A673 (cell line): ENCODE measurements at regions not wholly inside any gene's neighbourhood (a gene's known extent, or its start where the extent isn't known, plus 50 kb on each side); places are given as distances from the start of the nearest gene placed in this dataset.
"Not testable (repeated sequence)": the region's sequence is repeated elsewhere in the genome, so short reads cannot be mapped to it uniquely, and the experiment has no call there.

Experiments
- BruUV-seq: library from RNA; stranded (reverse); fragments of 400-500 nt; replicated peaks from 2 replicates; lab custom pipeline; 2021; lab: Mats Ljungman, UMichigan
- CTCF ChIA-PET: fragments of 300-600 bp; sonication (Branson Sonifier 250); formaldehyde crosslinking; loops from one replicate; lab custom pipeline; 2022; ENCODE audit warnings: antibody characterized with exemption; lab: Charles Lee
- POLR2A ChIA-PET: fragments of 300-600 bp; sonication (Branson Sonifier 250); formaldehyde crosslinking; loops from one replicate; lab custom pipeline; 2022; ENCODE audit warnings: antibody characterized with exemption; ENCODE audit not compliant: low non-redundant PET; lab: Charles Lee
- DNase-seq: peaks from one replicate; pipeline ENCODE4 v3.0.0-alpha.2; 2015; ENCODE audit warnings: low spot score
- H3K27ac ChIP-seq: fragments of 200-600 bp; sonication (generic); 2 replicates; pipeline ENCODE4 v1.5.1; 2016; ENCODE audit warnings: mixed run types, low read depth, mild to moderate bottlenecking, mixed read lengths, antibody characterized with exemption, low read length; ENCODE audit not compliant: poor library complexity, severe bottlenecking
- H3K27me3 ChIP-seq: fragments of 200-600 bp; sonication (generic); replicated peaks from 2 replicates; pipeline ENCODE4 v1.6.1; 2017; ENCODE audit warnings: mixed run types, low read depth, mild to moderate bottlenecking, mixed read lengths, antibody characterized with exemption, low read length; ENCODE audit not compliant: insufficient read depth, poor library complexity
- H3K36me3 ChIP-seq: fragments of 200-600 bp; sonication (generic); 2 replicates; pipeline ENCODE4 v1.6.1; 2016; ENCODE audit warnings: mixed run types, mild to moderate bottlenecking, mixed read lengths, antibody characterized with exemption, low read length; ENCODE audit not compliant: insufficient read depth, poor library complexity, severe bottlenecking
- H3K4me1 ChIP-seq: fragments of 200-600 bp; sonication (generic); 2 replicates; pipeline ENCODE4 v1.6.1; 2017; ENCODE audit warnings: mixed run types, mild to moderate bottlenecking, mixed read lengths, antibody characterized with exemption, low read length; ENCODE audit not compliant: insufficient read depth, poor library complexity, severe bottlenecking
- H3K4me3 ChIP-seq: fragments of 200-600 bp; sonication (generic); 2 replicates; pipeline ENCODE4 v1.5.1; 2016; ENCODE audit warnings: low read depth, mixed run types, mild to moderate bottlenecking, mixed read lengths, low read length; ENCODE audit not compliant: poor library complexity, severe bottlenecking
- H3K9me3 ChIP-seq: fragments of 200-600 bp; sonication (generic); 2 replicates; pipeline ENCODE4 v1.6.1; 2016; ENCODE audit warnings: mixed run types, low read depth, mild to moderate bottlenecking, mixed read lengths, antibody characterized with exemption, low read length; ENCODE audit not compliant: poor library complexity, severe bottlenecking
- EZH2 ChIP-seq: fragments of 200-600 bp; sonication (generic); IDR thresholded peaks from 2 replicates; pipeline ENCODE4 v1.6.1; 2017; ENCODE audit warnings: borderline replicate concordance, low read depth, mild to moderate bottlenecking, mixed read lengths, antibody characterized with exemption, low read length; ENCODE audit not compliant: poor library complexity, severe bottlenecking
- intact Hi-C: fragments of 100-400 bp; cut with micrococcal nuclease; formaldehyde crosslinking; loops from one replicate; pipeline ENCODE4 v1.10.0; 2022; ENCODE audit not compliant: unreplicated experiment
- TF ChIP-seq, protein P1 (sequence below): fragments of 300-800, 200-600 bp; sonication (generic); conservative IDR thresholded peaks from 2 replicates; pipeline ENCODE4 v1.5.1; 2017; ENCODE audit warnings: low read depth, mild to moderate bottlenecking, antibody characterized with exemption, low read length, moderate library complexity, mixed read lengths

DNA sequence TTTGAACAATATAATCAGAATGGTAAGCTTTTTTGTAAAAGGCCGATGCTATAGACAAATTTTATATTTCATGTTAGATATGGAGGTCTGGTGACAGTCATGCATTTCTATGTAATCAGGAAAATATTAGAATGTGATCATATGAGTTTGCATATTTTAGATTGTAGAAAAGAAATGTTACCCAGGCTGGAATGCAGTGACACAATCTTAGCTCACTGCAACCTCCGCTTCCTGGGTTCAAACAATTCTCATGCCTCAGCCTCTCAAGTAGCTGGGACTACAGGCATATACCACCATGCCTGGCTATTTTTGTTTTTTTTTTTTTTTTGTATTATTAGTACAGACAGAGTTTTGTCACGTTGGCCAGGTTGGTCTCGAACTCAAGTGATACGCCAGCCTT, 152.0 kb downstream of the LMLN start:
- peaks cover 42% of the 10 kb centered on the region for H3K36me3 ChIP-seq
- H3K27ac ChIP-seq, result peak overlapping the region; percentile 100
- TF ChIP-seq, protein P1, sequence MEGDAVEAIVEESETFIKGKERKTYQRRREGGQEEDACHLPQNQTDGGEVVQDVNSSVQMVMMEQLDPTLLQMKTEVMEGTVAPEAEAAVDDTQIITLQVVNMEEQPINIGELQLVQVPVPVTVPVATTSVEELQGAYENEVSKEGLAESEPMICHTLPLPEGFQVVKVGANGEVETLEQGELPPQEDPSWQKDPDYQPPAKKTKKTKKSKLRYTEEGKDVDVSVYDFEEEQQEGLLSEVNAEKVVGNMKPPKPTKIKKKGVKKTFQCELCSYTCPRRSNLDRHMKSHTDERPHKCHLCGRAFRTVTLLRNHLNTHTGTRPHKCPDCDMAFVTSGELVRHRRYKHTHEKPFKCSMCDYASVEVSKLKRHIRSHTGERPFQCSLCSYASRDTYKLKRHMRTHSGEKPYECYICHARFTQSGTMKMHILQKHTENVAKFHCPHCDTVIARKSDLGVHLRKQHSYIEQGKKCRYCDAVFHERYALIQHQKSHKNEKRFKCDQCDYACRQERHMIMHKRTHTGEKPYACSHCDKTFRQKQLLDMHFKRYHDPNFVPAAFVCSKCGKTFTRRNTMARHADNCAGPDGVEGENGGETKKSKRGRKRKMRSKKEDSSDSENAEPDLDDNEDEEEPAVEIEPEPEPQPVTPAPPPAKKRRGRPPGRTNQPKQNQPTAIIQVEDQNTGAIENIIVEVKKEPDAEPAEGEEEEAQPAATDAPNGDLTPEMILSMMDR, result no peak
- TF ChIP-seq EZH2, result no peak
- peak overlapping the region; percentile 50 for H3K4me3 ChIP-seq
- peaks cover 29% of the 10 kb centered on the region for H3K4me1 ChIP-seq
- no TSS peak for BruUV-seq
- ChIA-PET POLR2A (no interaction called here), CTCF (no interaction called here)
- H3K27me3 ChIP-seq, result no peaks in the 10 kb centered on the region
- DNase-seq, result no peak
- intact Hi-C loops, result no loop called here
- peaks cover 11% of the 10 kb centered on the region for H3K9me3 ChIP-seq

DNA sequence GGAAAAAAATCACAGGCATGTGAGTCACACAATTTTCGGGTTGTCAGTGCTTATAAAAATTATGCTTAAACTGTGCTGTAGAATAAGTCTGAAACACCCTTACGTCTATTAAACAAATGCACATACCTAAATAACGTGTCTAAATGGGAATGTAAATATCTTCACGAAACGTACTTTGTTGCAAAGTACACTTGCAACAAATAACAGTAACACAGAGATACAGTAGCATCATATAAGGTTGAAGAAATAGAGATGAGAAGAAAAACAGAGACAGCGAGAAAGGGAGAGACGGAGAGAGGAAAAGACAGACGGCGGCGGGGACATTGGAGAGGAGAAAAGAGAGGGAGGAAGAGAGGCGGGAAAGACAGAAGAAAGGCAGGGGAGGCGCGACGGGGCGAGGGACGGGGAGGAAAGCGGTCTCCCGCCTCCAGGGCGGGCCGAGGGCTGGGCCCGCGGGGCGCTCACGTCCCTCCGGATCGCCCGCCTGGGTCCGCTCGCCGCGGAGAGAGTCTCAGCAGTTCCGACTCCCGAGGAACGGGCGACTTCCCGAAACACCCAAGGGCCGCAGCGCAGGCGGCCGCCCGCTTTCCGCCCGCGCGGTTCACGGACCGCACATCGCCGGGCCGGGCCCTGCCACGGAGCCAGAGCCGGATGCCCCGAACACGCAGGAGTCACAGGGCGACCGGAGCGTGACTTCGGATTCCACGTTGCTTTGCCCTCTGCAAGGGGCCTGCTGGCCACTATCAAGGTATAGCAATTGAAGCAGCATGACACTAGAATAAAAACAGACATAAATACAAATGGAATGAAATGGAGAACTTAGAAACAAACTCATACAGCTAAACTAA, 153.4 kb downstream of the LMLN start:
- CTCF ChIA-PET, result no interaction called here
- intact Hi-C loops, result no loop called here
- no TSS peak for BruUV-seq

DNA sequence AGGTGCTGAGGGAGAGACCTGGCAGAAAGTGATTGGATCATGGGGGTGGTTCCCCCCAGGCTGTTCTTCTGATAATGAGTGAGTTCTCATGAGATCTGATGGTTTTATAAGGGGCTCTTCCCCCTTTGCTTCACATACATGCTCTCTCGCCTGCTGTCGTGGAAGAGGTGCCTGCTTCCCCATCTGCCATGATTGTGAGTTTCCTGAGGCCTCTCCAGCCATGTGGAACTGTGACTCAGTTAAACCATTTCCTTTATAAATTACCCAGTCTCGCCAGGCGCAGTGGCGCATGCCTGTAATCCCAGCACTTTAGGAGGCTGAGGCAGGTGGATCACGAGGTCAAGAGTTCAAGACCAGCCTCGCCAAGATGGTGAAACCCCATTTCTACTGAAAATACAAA, 154.5 kb downstream of the LMLN start:
- Histone ChIP-seq H3K36me3 (peaks cover 42% of the 10 kb centered on the region), H3K9me3 (peaks cover 11% of the 10 kb centered on the region)
- POLR2A ChIA-PET, CTCF ChIA-PET, intact Hi-C loops, H3K27me3 ChIP-seq, H3K4me1 ChIP-seq, BruUV-seq, DNase-seq, H3K27ac ChIP-seq, H3K4me3 ChIP-seq: not testable (repeated sequence)

More for the DNA sequence above, 153.4 kb downstream of the LMLN start:
- TF ChIP-seq EZH2, result no peak
- TF ChIP-seq, protein P1, result no peak
- Histone ChIP-seq H3K27me3 (no peaks in the 10 kb centered on the region), H3K36me3 (peaks cover 42% of the 10 kb centered on the region), H3K4me3 (peak overlapping the region; percentile 50), H3K9me3 (peaks cover 11% of the 10 kb centered on the region), H3K4me1 (peaks cover 20% of the 10 kb centered on the region), H3K27ac (peak overlapping the region; percentile 29)
- no peak for DNase-seq
- POLR2A ChIA-PET, result no interaction called here

DNA sequence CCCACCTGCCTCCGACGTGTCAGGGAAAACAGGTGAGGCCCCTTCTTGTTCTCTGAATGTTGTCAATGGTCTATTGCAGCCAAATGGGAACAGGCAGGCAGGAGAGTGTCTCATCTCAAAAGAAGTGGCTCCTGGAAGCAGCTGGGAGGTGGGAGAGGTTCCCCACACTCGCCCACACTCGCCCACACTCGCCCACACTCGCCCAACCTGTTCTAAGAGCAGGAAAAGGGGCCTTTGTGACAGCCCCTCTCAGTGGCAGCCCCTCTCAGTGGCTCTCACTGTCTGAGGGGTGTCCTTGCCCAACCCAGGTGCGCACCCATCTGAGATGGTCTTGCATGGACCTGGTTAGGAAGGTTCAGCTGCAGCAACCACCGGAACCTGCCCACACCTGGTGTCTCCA, 162.2 kb downstream of the LMLN start:
- H3K27me3 ChIP-seq, intact Hi-C loops, DNase-seq, H3K9me3 ChIP-seq, BruUV-seq, H3K4me1 ChIP-seq, H3K27ac ChIP-seq, POLR2A ChIA-PET, CTCF ChIA-PET, H3K36me3 ChIP-seq, H3K4me3 ChIP-seq: not testable (repeated sequence)

DNA sequence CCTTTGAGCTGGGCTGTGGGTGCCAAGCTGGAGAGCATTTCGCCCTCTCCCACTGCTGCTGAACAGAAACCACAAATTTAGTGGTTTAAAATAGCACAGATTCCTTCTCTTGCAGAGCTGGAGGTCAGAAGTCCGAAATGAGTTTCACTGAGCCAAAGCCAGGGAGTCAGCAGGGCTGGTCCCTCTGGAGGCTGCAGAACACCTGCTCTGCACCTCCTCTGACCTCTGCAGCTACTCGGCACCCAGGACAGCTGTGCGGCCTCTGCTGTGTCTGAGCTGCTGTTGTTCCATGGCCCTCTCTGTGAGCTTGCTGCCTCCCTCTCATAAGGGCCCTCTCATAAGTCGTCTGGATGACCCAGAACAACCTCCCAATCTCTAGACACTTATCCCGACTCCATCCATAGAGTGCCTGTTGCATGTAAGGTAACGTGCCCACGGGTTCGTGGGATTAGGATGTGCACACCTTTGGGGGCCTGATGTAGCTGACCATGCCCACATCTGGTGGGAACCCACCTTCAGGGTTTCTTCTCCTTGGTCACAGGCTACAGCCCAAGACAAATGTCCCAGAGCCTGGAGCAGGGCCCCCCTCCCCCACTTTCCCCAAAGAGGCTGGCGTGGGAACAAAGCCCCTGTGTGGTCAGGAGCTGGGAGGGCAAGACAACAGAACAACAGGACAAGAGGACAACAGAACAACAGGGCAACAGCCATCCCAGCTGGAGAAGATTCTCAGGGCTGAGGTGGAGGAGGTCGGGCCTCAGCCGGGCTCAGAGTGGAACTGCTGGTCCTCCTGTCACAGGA, 177.2 kb downstream of the LMLN start:
- BruUV-seq, intact Hi-C loops, H3K27ac ChIP-seq, H3K4me1 ChIP-seq, DNase-seq, H3K27me3 ChIP-seq, H3K36me3 ChIP-seq, CTCF ChIA-PET, POLR2A ChIA-PET, H3K9me3 ChIP-seq, H3K4me3 ChIP-seq: not testable (repeated sequence)

DNA sequence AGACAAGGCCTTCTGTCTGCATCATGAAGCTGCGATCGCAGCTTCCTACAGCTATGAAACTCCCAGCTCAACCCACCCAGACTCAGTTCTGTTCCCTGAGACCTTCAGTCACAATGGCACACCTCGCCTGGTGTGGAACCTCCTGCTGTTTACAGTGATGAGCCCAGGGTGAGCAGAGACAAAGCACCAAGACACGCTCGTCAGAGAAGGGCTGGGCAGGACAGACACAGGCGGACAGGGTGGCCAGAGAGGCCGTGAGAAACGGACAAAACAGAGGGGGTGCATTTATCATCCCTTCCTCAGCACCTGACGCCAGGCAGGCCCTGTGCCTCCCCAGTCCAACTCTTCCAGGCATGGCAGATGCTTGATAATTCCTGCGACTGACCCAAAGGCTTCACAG, 178.2 kb downstream of the LMLN start:
- intact Hi-C loops, DNase-seq: not testable (repeated sequence)

More for the DNA sequence above, 178.2 kb downstream of the LMLN start:
- H3K36me3 ChIP-seq, H3K4me1 ChIP-seq, H3K27me3 ChIP-seq, H3K4me3 ChIP-seq, H3K9me3 ChIP-seq, H3K27ac ChIP-seq, CTCF ChIA-PET, POLR2A ChIA-PET, BruUV-seq: not testable (repeated sequence)
